Caco-2 (cell line): ENCODE measurements at regions not wholly inside any gene's neighbourhood (a gene's known extent, or its start where the extent isn't known, plus 50 kb on each side); places are given as distances from the start of the nearest gene placed in this dataset.

Source experiments
- BruUV-seq: library from RNA; stranded (reverse); fragments of 400-500 nt; replicated peaks from 2 replicates; lab custom pipeline; 2021; lab: Mats Ljungman, UMichigan
- CTCF ChIA-PET: fragments of 300-600 bp; sonication (Branson Sonifier 250); formaldehyde crosslinking; loops from one replicate; lab custom pipeline; 2022; ENCODE audit warnings: antibody characterized with exemption; lab: Charles Lee
- POLR2A ChIA-PET: fragments of 300-600 bp; sonication (Branson Sonifier 250); formaldehyde crosslinking; loops from one replicate; lab custom pipeline; 2022; ENCODE audit warnings: antibody characterized with exemption; lab: Charles Lee
- DNase-seq, 2 experiments: peaks; one replicate each; pipeline versions ENCODE4 v3.0.0 to v3.0.0-alpha.2; 2020 to 2022
- H3K27me3 ChIP-seq: replicated peaks from 2 replicates; pipeline ENCODE4 v1.6.0; 2011; ENCODE audit warnings: low read length; ENCODE audit not compliant: control insufficient read depth, insufficient read depth
- H3K36me3 ChIP-seq: 2 replicates; pipeline ENCODE4 v1.5.1; 2011; ENCODE audit warnings: low read length; ENCODE audit not compliant: control insufficient read depth, insufficient read depth
- H3K4me1 ChIP-seq: fragments of 250-450 bp; sonication (Bioruptor Pico); 2 replicates; pipeline ENCODE4 v1.5.1; 2020; ENCODE audit warnings: mild to moderate bottlenecking
- H3K4me3 ChIP-seq: 2 replicates; pipeline ENCODE4 v1.5.1; 2011; ENCODE audit warnings: low read depth, mild to moderate bottlenecking, control low read depth, low read length
- H3K9me3 ChIP-seq: fragments of 250-450 bp; sonication (Bioruptor Pico); 2 replicates; pipeline ENCODE4 v1.5.1; 2020; ENCODE audit warnings: mild to moderate bottlenecking, moderate library complexity
- H3K27ac Mint-ChIP-seq: one replicate; pipeline ENCODE4 v1.8.0; 2022; ENCODE audit warnings: mixed read lengths; ENCODE audit not compliant: unreplicated experiment
- H3K27me3 Mint-ChIP-seq: one replicate; pipeline ENCODE4 v1.8.0; 2022; ENCODE audit warnings: mixed read lengths; ENCODE audit not compliant: insufficient read depth, unreplicated experiment
- H3K36me3 Mint-ChIP-seq: one replicate; pipeline ENCODE4 v1.8.0; 2022; ENCODE audit warnings: mild to moderate bottlenecking, mixed read lengths; ENCODE audit not compliant: insufficient read depth, unreplicated experiment
- H3K4me1 Mint-ChIP-seq: one replicate; pipeline ENCODE4 v1.8.0; 2022; ENCODE audit warnings: low read depth, mixed read lengths; ENCODE audit not compliant: unreplicated experiment
- H3K4me3 Mint-ChIP-seq: one replicate; pipeline ENCODE4 v1.8.0; 2022; ENCODE audit warnings: mild to moderate bottlenecking, moderate library complexity, mixed read lengths; ENCODE audit not compliant: unreplicated experiment
- H3K9me3 Mint-ChIP-seq: one replicate; pipeline ENCODE4 v1.8.0; 2022; ENCODE audit warnings: mixed read lengths; ENCODE audit not compliant: unreplicated experiment
- intact Hi-C: fragments of 100-400 bp; cut with micrococcal nuclease; formaldehyde crosslinking; loops from one replicate; pipeline ENCODE4 v1.10.0; 2022; ENCODE audit not compliant: unreplicated experiment
- TF ChIP-seq, protein P1 (sequence below), 2 experiments: fragments of 200-600 bp in 1 of 2; IDR thresholded peaks; 1 replicate in 1 of 2; 2 replicates in 1 of 2; pipeline versions ENCODE4 v1.5.1 to v1.8.0; 2011 to 2022; ENCODE audit warnings: antibody characterized with exemption in 1 of 2, control low read depth in 1 of 2, inconsistent platforms in 1 of 2, low read depth in 1 of 2, low read length in 1 of 2, mild to moderate bottlenecking in 1 of 2, moderate library complexity in 1 of 2; ENCODE audit not compliant: insufficient read depth in 1 of 2, severe bottlenecking in 1 of 2, unreplicated experiment in 1 of 2

DNA sequence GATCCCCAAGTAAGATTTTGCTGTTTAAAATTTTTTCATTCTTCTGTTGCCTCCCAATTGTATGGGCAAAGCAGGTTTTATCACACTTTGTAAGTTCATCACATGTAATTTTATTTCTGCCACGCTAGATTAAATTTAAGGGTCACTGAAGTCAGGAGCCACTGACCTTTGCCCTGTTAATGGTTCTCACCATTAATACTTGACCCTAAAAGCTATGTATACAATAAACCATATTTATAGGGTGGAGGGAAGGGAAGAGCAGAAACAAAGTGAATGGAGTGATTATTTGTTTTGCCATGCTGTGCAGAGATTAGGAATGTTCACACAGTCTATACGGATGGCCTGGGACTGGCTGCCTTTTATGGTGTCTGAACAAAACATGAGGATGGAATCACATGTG, 186.7 kb downstream of the BMP2 start:
- DNase-seq, result no peak
- POLR2A ChIA-PET, result no interaction called here
- BruUV-seq, result no TSS peak

DNA sequence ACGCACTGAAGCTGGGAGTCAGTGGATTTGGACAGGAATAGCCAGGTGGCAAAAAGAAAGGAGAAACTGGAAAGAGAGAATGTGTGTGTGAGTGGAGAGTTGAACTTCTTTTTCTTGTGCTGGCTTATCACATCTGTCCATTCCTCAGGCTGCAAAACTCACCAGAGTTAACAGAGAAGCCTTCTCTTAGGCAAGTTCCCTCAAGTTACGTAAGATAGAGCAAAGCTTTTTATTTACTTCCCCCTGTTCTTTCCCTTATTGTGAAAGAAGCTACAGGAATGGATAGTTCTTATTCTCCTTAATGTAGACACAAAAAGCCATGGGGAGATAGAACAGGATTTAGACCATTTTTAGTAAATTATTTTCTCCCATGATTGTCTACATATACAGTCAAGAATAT, 188.6 kb downstream of the BMP2 start:
- Mint-ChIP-seq H3K27ac (no peak overlapping the region), H3K36me3 (no peaks in the 10 kb centered on the region), H3K4me3 (no peak overlapping the region), H3K27me3 (no peaks in the 10 kb centered on the region), H3K9me3 (peaks cover 14% of the 10 kb centered on the region), H3K4me1 (peaks cover 15% of the 10 kb centered on the region)
- BruUV-seq, result no TSS peak
- H3K9me3 ChIP-seq, result no peaks in the 10 kb centered on the region
- H3K4me1 ChIP-seq, result peaks cover 17% of the 10 kb centered on the region
- no peaks in the 10 kb centered on the region for H3K36me3 ChIP-seq
- TF ChIP-seq, protein P1, sequence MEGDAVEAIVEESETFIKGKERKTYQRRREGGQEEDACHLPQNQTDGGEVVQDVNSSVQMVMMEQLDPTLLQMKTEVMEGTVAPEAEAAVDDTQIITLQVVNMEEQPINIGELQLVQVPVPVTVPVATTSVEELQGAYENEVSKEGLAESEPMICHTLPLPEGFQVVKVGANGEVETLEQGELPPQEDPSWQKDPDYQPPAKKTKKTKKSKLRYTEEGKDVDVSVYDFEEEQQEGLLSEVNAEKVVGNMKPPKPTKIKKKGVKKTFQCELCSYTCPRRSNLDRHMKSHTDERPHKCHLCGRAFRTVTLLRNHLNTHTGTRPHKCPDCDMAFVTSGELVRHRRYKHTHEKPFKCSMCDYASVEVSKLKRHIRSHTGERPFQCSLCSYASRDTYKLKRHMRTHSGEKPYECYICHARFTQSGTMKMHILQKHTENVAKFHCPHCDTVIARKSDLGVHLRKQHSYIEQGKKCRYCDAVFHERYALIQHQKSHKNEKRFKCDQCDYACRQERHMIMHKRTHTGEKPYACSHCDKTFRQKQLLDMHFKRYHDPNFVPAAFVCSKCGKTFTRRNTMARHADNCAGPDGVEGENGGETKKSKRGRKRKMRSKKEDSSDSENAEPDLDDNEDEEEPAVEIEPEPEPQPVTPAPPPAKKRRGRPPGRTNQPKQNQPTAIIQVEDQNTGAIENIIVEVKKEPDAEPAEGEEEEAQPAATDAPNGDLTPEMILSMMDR (IDR thresholded peaks at IDR 0.05; ENCODE audit: insufficient read depth in 1 of 2, low read depth in 1 of 2, low read length in 1 of 2, severe bottlenecking in 1 of 2, unreplicated experiment in 1 of 2), result no peak
- no peak for DNase-seq
- no peak overlapping the region for H3K4me3 ChIP-seq
- intact Hi-C loops, result no loop called here
- ChIA-PET CTCF (no interaction called here), POLR2A (no interaction called here)
- no peaks in the 10 kb centered on the region for H3K27me3 ChIP-seq

More for the DNA sequence above, 186.7 kb downstream of the BMP2 start:
- Mint-ChIP-seq H3K9me3 (peaks cover 14% of the 10 kb centered on the region), H3K4me1 (no peaks in the 10 kb centered on the region), H3K27ac (no peak overlapping the region), H3K36me3 (no peaks in the 10 kb centered on the region), H3K27me3 (no peaks in the 10 kb centered on the region), H3K4me3 (no peak overlapping the region)
- no peaks in the 10 kb centered on the region for H3K9me3 ChIP-seq
- CTCF ChIA-PET, result no interaction called here
- H3K36me3 ChIP-seq, result no peaks in the 10 kb centered on the region
- no peaks in the 10 kb centered on the region for H3K27me3 ChIP-seq
- intact Hi-C loops, result no loop called here
- no peak overlapping the region for H3K4me3 ChIP-seq
- TF ChIP-seq, protein P1 (IDR thresholded peaks at IDR 0.05; ENCODE audit: insufficient read depth in 1 of 2, low read depth in 1 of 2, low read length in 1 of 2, severe bottlenecking in 1 of 2, unreplicated experiment in 1 of 2), result no peak
- peaks cover 4% of the 10 kb centered on the region for H3K4me1 ChIP-seq

DNA sequence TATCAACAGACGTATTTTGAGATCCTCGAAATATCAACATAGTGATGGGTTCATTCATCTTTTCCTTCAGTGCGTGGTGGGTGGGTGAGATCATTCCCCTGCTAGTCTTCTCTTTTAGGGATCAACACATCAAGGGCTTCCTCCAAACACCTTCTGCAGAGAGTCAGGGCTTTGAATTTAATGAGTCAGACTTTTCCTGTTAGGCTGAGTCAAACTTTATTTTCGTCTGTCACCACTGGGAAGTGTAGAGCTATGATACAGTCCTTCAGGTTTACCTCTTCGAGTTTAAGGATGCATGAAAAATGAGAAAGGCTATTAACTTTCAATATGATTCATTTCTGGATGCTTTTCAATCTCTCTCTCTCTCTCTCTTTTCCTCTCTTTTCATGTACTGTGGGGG, 189.1 kb downstream of the BMP2 start:
- H3K4me1 ChIP-seq, result peaks cover 17% of the 10 kb centered on the region
- H3K27me3 ChIP-seq, result no peaks in the 10 kb centered on the region
- no TSS peak for BruUV-seq
- H3K36me3 ChIP-seq, result no peaks in the 10 kb centered on the region
- POLR2A ChIA-PET, result no interaction called here
- Mint-ChIP-seq H3K9me3 (peaks cover 8% of the 10 kb centered on the region), H3K4me1 (peaks cover 15% of the 10 kb centered on the region), H3K27ac (no peak overlapping the region), H3K36me3 (no peaks in the 10 kb centered on the region), H3K4me3 (no peak overlapping the region), H3K27me3 (no peaks in the 10 kb centered on the region)
- TF ChIP-seq, protein P1 (IDR thresholded peaks at IDR 0.05; ENCODE audit: insufficient read depth in 1 of 2, low read depth in 1 of 2, low read length in 1 of 2, severe bottlenecking in 1 of 2, unreplicated experiment in 1 of 2), result no peak
- no peak overlapping the region for H3K4me3 ChIP-seq
- intact Hi-C loops, result no loop called here
- no peak for DNase-seq
- H3K9me3 ChIP-seq, result no peaks in the 10 kb centered on the region
- CTCF ChIA-PET, result no interaction called here
